GM21360 (cell line): ENCODE measurements at regions not wholly inside any gene's neighbourhood (a gene's known extent, or its start where the extent isn't known, plus 50 kb on each side); places are given as distances from the start of the nearest gene placed in this dataset.
"Not testable (repeated sequence)": the region's sequence is repeated elsewhere in the genome, so short reads cannot be mapped to it uniquely, and the experiment has no call there.

Experiments used
- ATAC-seq: cut with Tn5 transposase; IDR thresholded peaks from one replicate; pipeline ENCODE4 v1.9.1; 2021; ENCODE audit warnings: mild to moderate bottlenecking, moderate library complexity; ENCODE audit not compliant: unreplicated experiment

- ATAC-seq = no peak
Observed at GRCh38 chr2:208674919-208675318, 268.3 kb downstream of the PTH2R start.

DNA sequence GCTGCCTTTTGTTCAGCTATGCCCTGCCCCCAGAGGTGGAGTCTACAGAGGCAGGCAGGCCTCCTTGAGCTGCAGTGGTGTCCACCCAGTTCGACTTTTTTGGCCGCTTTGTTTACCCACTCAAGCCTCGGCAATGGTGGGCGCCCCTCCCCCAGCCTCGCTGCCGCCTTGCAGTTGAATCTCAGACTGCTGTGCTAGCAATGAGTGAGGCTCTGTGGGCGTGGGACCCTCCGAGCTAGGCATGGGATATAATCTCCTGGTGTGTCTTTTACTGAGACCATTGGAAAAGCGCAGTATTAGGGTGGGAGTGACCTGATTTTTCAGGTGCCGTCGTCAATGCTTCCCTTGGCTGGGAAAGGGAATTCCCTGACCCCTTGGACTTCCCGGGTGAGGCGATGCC, 279.3 kb downstream of the PTH2R start:
- ATAC-seq = not testable (repeated sequence)

- no peak for ATAC-seq
Observed at GRCh38 chr2:208686665-208687064, 280.1 kb downstream of the PTH2R start.

- not testable (repeated sequence) for ATAC-seq
Observed at GRCh38 chr2:208687720-208688119, 281.1 kb downstream of the PTH2R start.

DNA sequence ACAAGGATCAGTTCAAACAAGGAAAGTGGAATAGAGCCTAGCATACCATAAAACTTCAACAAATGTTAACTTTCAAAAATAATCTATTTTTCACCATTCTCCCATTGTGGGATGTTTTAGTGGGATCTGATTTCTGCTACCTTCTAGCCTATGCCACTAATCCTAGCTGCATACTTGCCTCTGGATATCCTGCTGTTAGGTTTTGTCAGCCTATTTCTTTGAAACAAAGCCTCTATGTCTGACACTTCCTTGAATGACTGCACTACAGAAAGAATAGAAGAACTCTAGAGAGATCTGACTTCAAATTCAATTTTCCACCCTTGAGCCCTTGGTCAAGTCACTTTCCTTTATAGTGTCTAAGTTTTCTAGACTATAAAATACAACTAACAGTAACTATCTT, 291.5 kb downstream of the PTH2R start:
- ATAC-seq = no peak

DNA sequence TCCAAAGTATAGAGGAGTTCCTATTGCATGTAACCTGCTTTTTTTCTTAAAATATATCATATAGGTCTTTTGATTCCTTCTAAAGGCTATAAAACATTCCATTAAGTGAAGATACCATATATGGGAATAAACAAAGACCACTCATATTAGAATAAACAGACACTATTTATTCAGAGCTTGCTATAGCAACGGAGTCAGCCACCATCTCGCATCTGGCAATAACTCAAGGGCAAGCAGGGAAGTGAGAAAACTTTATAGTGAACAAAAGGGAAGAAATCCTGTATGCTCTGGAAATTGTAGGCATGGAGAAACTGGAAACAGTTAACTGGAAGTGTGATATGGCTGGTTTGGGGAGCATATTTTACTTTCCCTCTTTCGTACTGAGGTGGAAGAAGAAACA, 301.9 kb downstream of the PTH2R start:
- ATAC-seq = no peak

GRCh38 chr2:208711598-208711997, 305.0 kb downstream of the PTH2R start:
- ATAC-seq = no peak

DNA sequence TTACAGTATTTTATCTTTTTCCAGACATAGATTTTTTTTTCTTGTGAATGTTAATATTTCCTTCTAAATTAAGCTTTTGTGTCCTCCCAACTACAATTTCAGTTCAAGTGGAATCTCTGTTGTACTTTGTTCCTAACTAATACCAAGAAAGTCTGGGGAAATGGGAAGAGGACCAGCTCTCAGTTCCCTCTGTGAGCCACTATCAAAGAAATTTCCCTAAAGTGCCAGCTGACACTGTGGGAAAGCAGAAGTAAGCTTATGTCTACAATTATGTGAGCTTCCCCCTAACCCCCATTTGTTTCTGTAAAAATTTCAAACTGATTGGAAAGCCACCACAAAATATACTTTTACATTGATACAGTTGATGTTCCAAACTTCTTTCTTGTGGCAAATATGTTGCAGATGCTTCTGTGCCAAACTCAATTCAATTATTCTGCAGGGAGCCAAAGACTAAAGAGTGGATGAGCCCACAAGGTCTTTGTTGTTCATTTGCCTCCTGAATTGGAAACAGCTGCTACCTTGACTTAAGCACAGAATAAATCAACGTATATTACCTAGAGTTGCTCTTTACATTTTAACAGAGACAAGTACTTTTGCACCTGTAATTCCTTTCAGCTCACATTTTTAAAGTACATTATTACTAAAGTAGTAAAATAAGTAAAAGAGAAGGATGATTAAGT, 306.6 kb downstream of the PTH2R start:
- no peak for ATAC-seq

DNA sequence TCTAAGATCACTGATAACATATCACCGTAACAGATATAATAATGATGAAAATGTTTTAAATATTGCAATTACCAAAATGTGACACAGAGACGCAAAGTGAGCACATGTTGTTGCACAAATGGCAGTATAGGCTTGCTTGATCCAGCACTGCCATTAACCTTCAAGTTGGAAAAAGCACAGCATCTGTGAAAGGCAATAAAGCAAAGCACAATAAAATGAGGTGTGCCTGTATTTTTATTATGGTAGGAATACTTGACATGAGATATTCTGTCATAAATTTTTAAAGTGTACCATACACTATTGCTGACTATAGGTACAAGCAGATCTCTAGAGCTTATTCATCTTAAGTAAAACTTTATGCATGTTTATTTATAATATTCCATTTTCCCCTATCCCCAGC, 312.2 kb downstream of the PTH2R start:
- no peak for ATAC-seq

- no peak for ATAC-seq
Observed at GRCh38 chr2:208722731-208723130, 316.1 kb downstream of the PTH2R start.

DNA sequence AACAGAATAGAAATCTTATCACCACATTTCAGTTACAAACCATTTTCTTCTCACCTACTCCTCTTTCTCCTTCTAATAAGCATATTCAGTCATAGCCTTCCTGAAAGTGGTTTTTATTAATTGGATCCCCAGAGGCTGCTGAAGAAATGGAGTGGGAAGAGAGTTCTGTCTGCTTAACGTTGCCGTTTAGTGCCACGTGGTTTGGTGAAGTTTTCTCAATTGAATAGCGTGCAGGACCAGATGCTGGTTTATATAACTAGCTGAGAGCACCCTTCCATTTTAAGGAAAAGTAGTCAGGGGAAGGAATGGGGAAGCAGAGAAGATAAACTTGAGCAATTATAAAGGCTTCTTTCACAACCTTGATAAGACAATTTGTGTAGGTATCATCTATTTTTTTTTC, 318.7 kb downstream of the PTH2R start:
- ATAC-seq = no peak

DNA sequence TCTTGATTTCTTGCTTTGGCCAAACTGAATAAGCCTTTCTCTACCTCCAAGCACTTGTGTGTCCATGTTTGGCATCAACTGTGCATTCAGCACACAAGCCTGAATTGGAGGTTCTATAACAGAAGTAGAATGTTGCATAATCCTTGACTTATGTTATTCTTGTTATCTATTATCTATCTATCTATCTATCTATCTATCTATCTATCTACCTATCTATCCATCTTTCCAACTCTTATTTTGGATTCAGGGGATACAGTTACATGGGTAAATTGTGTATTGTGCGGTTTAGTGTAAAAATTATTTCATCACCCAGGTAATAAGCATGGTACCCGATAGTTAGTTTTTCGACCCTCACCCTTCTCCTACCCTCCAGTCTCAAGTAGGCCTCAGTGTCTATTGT, 319.6 kb downstream of the PTH2R start:
- ATAC-seq = no peak

DNA sequence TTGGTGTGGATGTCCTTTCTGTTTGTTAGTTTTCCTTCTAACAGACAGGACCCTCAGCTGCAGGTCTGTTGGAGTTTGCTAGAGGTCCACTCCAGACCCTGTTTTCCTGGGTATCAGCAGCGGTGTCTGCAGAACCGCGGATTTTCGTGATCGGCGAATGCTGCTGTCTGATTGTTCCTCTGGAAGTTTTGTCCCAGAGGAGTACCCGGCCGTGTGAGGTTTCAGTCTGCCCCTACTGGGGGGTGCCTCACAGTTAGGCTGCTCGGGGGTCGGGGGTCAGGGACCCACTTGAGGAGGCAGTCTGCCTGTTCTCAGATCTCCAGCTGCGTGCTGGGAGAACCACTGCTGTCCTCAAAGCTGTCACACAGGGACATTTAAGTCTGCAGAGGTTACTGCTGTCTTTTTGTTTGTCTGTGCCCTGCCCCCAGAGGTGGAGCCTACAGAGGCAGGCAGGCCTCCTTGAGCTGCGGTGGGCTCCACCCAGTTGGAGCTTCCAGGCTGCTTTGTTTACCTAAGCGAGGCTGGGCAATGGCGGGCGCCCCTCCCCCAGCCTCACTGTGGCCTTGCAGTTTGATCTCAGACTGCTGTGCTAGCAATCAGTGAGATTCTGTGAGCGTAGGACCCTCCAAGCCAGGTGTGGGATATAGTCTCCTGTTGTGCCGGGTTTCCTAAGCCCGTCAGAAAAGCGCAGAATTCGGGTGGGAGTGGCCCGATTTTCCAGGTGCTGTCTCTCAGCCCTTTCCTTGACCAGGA, 345.2 kb downstream of the PTH2R start:
- not testable (repeated sequence) for ATAC-seq

- ATAC-seq = no peak
Observed at GRCh38 chr2:208757364-208757763, 350.8 kb downstream of the PTH2R start.

DNA sequence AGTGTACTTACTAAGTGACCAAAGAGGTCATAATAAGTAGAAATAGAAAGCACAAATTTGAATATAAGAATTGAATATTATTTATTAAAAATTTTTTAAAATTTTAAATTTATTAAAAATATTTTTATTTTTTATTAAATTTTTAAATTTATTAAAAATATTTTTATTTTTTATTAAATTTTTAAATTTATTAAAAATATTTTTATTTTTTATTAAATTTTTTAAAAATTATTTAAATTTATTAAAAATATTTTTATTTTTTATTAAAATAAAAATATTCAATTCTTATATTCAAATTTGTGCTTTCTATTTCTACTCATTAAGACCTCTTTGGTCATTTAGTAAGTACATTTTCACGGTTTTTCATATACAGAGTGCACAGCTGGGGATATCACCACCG, 366.5 kb downstream of the PTH2R start:
- not testable (repeated sequence) for ATAC-seq

DNA sequence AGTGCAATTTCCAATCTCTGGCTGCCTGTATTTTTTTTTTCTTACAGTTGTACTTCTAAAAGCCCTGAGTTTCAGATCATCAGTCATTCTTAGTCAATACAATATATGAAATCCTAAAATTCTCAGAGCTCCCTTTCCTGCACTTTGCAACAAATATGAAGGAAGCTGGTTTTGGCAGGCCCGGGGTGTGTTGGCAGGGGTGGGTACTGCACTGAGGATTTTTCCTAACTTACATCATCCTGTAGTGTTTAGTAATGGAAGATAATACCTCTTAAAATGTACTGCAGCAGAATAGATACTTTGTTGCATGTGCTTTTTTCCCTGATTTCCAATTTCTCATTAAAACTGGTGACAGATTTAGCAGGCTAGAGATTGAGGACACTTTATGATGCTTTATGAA, 374.6 kb downstream of the PTH2R start:
- ATAC-seq = no peak

- ATAC-seq = no peak
Observed at GRCh38 chr2:208782097-208782496, 375.5 kb downstream of the PTH2R start.

DNA sequence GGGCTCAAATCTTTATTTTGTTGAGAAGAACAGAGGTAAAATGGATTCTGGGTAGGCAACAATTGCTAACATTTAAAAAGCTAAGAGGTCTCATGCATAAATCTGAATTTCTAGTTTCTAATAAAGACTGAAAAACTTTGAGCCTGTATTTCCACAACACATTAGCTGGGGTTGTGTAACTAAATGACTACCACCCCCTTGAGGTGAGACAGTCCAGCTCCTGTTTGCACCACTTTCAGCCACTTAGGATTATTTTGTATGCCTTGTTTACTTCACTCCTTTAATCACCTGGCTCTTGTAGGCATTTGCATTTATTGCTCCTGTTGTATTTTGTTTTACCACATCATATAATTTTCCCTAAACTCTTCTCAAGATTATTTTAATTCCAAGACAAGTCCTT, 376.6 kb downstream of the PTH2R start:
- no peak for ATAC-seq

GRCh38 chr2:208784774-208785173, 378.2 kb downstream of the PTH2R start:
- ATAC-seq = not testable (repeated sequence)

DNA sequence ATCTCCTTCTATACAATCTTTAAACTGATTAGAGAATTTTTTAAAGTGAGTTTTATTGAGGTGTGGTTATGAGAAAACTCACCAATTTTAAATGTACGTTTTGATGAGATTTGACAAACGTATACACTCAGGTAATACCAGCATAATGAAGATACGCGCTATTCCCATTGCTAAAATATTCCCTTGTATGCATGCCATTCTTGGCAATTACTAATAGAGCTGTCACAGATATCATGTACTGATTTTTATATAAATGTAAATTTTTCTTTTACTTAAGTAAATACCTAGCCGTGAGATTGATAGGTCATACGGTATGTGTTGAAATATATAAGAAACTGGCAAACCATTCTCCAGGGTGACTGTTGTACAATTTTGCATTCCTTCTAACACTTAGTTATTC, 384.7 kb downstream of the PTH2R start:
- ATAC-seq = no peak

DNA sequence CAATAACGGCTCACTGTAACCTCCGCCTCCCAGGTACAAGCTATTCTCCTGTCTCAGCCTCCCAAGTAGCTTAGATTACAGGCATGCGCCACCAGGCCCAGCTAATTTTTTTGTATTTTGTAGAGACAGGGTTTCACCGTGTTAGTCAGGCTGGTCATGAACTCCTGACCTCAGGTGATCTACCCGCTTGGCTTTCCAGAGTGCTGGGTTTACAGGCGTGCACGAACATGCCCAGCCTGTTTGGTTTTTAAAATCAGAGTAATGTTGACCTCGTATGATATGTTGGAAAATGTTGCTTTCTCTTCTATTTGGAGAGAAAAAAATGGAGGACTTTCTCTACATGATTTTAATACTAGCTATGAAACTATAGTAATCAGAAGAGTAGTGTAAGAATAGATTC, 386.2 kb downstream of the PTH2R start:
- ATAC-seq = no peak

- ATAC-seq = no peak
Observed at GRCh38 chr2:208793434-208793833, 386.8 kb downstream of the PTH2R start.
